ELR (cell line): ENCODE measurements at regions not wholly inside any gene's neighbourhood (a gene's known extent, or its start where the extent isn't known, plus 50 kb on each side); places are given as distances from the start of the nearest gene placed in this dataset.
"Not testable (repeated sequence)": the region's sequence is repeated elsewhere in the genome, so short reads cannot be mapped to it uniquely, and the experiment has no call there.

Experiments used
- DNase-seq: peaks from one replicate; pipeline ENCODE4 v3.0.0-alpha.2; 2015; ENCODE audit warnings: low read depth

- DNase-seq: no peak
Observed at GRCh38 chr11:23755769-23756168, 741.1 kb upstream of the LUZP2 start.

GRCh38 chr11:23759489-23759888 is 737.4 kb upstream of the LUZP2 start:
- no peak for DNase-seq

- no peak for DNase-seq
Observed at GRCh38 chr11:23764286-23764685, 732.6 kb upstream of the LUZP2 start.

GRCh38 chr11:23765682-23766252 is 731.1 kb upstream of the LUZP2 start:
- peak; percentile 66 for DNase-seq

- DNase-seq: no peak
Observed at GRCh38 chr11:23767576-23767975, 729.3 kb upstream of the LUZP2 start.

- peak; percentile 18 for DNase-seq
Observed at GRCh38 chr11:23769214-23769613, 727.6 kb upstream of the LUZP2 start.

GRCh38 chr11:23772081-23772480 is 724.8 kb upstream of the LUZP2 start:
- no peak for DNase-seq

GRCh38 chr11:23778971-23779370 is 717.9 kb upstream of the LUZP2 start:
- peak; percentile 36 for DNase-seq

GRCh38 chr11:23780231-23780630 is 716.6 kb upstream of the LUZP2 start:
- no peak for DNase-seq

GRCh38 chr11:23781803-23782560 is 714.9 kb upstream of the LUZP2 start:
- DNase-seq: no peak

GRCh38 chr11:23786974-23787373 is 709.9 kb upstream of the LUZP2 start:
- DNase-seq: not testable (repeated sequence)

GRCh38 chr11:23789200-23789853 is 707.5 kb upstream of the LUZP2 start:
- DNase-seq: no peak

GRCh38 chr11:23789938-23790371 is 706.9 kb upstream of the LUZP2 start:
- peak; percentile 74 for DNase-seq

- DNase-seq: no peak
Observed at GRCh38 chr11:23797624-23798419, 699.0 kb upstream of the LUZP2 start.

GRCh38 chr11:23834306-23834705 is 662.5 kb upstream of the LUZP2 start:
- peak; percentile 17 for DNase-seq

- DNase-seq: no peak
Observed at GRCh38 chr11:23836981-23837380, 659.9 kb upstream of the LUZP2 start.

- DNase-seq: no peak
Observed at GRCh38 chr11:23840872-23841271, 656.0 kb upstream of the LUZP2 start.

GRCh38 chr11:23846902-23847422 is 649.9 kb upstream of the LUZP2 start:
- DNase-seq: no peak

- no peak for DNase-seq
Observed at GRCh38 chr11:23851216-23851615, 645.6 kb upstream of the LUZP2 start.

- DNase-seq: no peak
Observed at GRCh38 chr11:23856654-23857053, 640.2 kb upstream of the LUZP2 start.

GRCh38 chr11:23859087-23859486 is 637.8 kb upstream of the LUZP2 start:
- DNase-seq: no peak

GRCh38 chr11:23861615-23862014 is 635.2 kb upstream of the LUZP2 start:
- DNase-seq: no peak
